ENCODE measurements at regions not wholly inside any gene's neighbourhood (a gene's known extent, or its start where the extent isn't known, plus 50 kb on each side); places are given as distances from the start of the nearest gene placed in this dataset.

DNA sequence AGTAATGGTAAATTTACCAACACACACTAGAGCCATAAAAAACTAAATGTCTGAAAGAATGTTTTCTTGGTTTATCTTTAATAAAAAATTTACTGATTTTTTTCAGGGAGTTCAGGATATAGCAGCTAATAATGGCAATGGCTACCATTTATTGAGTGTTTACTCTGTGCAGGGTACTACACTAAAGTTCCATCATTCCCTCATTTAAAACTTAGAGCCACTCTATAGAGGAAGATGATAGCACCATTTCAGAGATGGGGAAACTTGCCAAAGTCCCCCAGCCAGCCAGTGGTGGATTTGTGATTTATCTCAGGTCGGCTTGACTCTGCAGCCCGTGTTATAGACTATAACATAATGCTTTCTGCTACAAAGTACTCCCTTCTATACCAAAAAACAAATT lies 86.6 kb downstream of the LSMEM1 start:
- TF ChIP-seq CTCF (IDR thresholded peaks at IDR 0.05) (no peak), POLR2A (IDR thresholded peaks at IDR 0.05) (no peak), EP300 (IDR thresholded peaks at IDR 0.05) (no peak)
